HUES48 (cell line): ENCODE measurements at regions not wholly inside any gene's neighbourhood (a gene's known extent, or its start where the extent isn't known, plus 50 kb on each side); places are given as distances from the start of the nearest gene placed in this dataset.

ENCODE experiments used
- H3K27ac ChIP-seq: one replicate; pipeline ENCODE4 v1.7.0; 2013; ENCODE audit warnings: low read depth, low read length, inconsistent platforms
- H3K27me3 ChIP-seq: 2 replicates; pipeline ENCODE4 v1.6.1; 2013; ENCODE audit warnings: mild to moderate bottlenecking, low read length; ENCODE audit not compliant: control insufficient read depth, insufficient read depth
- H3K36me3 ChIP-seq: 2 replicates; pipeline ENCODE4 v1.6.1; 2013; ENCODE audit warnings: low read length; ENCODE audit not compliant: control insufficient read depth, insufficient read depth
- H3K4me1 ChIP-seq: 2 replicates; pipeline ENCODE4 v1.6.1; 2013; ENCODE audit warnings: mild to moderate bottlenecking, low read length; ENCODE audit not compliant: control insufficient read depth, insufficient read depth
- H3K4me3 ChIP-seq: 2 replicates; pipeline ENCODE4 v1.5.1; 2013; ENCODE audit warnings: mild to moderate bottlenecking, low read depth, low read length
- H3K9ac ChIP-seq: 2 replicates; pipeline ENCODE4 v1.6.1; 2013; ENCODE audit warnings: mild to moderate bottlenecking, low read depth, low read length, moderate library complexity
- H3K9me3 ChIP-seq: 2 replicates; pipeline ENCODE4 v1.6.1; 2013; ENCODE audit warnings: low read length; ENCODE audit not compliant: control insufficient read depth, insufficient read depth

DNA sequence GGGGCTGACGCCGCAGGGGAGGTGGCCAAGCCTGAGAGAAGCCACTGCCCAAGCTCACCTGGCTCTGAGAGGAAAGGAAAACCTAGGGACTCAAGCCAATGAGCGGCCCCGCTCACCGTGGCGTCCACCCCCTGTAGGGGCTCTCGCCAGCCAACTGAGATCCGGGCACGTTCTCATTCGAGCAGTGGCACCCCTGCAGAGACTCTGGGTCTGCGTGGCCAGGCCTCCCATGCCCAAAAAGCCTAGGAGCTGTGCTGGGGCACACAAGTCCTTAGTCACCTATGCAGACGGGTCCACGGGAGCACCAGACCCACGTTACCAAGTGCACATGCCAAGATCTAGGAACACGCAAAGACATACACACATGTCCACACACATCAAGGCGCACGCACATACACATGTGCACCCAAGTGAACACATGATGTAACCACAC is 106.2 kb downstream of the NCOR2 start:
- no peaks in the 10 kb centered on the region for H3K4me1 ChIP-seq
- peaks cover 57% of the 10 kb centered on the region for H3K36me3 ChIP-seq
- 0 out of 2 replicates have a peak, but pooled peaks cover 3% of the 10 kb centered on the region for H3K9me3 ChIP-seq
- H3K27ac ChIP-seq = no peak overlapping the region
- no peak overlapping the region for H3K9ac ChIP-seq
- no peaks in the 10 kb centered on the region for H3K27me3 ChIP-seq
- H3K4me3 ChIP-seq = no peak overlapping the region

DNA sequence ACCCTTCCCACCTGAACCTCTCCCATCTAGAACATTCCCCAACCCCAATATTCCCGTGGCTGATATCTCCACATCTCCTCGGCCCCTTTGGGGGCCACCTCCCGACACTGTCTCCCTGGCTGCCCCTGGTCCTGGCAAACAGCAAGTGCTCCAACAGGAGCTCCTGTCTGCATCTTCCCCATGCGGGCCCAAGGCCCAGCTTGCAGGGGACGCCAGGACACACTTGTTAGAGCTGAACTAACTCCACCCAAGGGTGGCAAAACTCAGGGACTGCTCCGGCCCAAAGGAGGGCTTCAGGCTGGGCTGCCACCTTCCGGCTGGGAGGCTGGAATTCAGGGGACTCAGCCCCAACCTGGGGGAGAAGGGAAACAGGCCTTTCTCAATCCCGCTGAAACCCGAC is 106.6 kb downstream of the NCOR2 start:
- Histone ChIP-seq H3K4me1 (no peaks in the 10 kb centered on the region), H3K4me3 (no peak overlapping the region), H3K9me3 (0 out of 2 replicates have a peak, but pooled peaks cover 3% of the 10 kb centered on the region), H3K27me3 (no peaks in the 10 kb centered on the region), H3K9ac (no peak overlapping the region), H3K36me3 (peaks cover 57% of the 10 kb centered on the region), H3K27ac (no peak overlapping the region)

DNA sequence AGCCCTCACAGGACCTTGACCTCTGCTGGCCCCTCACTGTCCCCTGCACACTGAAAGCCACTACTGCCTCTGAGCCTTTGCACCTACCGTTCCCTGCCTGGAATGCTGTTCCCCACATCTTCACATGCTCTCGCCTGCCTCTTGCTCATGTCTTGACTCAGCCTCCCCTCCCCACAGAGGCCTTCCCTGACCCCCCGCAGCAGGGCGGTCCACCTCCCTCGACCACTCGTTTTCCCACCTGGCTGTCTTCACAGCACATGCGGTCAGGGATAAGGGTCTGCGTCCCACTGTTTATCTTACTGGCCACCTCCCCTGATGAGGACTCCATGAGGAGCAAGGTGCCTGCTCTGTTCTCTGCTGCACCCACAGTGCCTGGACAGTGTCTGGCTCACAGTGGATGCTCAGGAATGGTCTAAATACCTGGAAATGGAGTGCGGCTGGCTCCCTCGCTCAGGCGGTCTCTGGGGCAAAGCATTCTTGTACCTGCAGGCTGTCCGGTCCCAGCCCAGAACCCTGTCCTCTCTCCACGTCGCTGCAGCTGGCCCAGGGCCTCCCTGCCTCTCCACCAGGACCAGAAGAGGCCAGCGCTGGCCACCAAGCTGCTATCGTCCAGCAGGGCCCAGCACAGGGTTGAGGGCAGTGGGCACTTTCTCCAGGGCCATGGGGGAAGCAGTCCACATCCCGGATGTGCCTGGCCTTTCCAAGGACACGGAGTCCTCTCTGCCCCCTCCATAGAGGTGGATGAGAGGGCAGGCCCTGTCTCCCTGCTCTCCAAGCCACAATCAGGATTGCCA is 107.4 kb downstream of the NCOR2 start:
- Histone ChIP-seq H3K36me3 (peaks cover 52% of the 10 kb centered on the region), H3K27ac (no peak overlapping the region), H3K9me3 (0 out of 2 replicates have a peak, but pooled peaks cover 1% of the 10 kb centered on the region), H3K4me3 (no peak overlapping the region), H3K27me3 (no peaks in the 10 kb centered on the region), H3K9ac (no peak overlapping the region), H3K4me1 (no peaks in the 10 kb centered on the region)

DNA sequence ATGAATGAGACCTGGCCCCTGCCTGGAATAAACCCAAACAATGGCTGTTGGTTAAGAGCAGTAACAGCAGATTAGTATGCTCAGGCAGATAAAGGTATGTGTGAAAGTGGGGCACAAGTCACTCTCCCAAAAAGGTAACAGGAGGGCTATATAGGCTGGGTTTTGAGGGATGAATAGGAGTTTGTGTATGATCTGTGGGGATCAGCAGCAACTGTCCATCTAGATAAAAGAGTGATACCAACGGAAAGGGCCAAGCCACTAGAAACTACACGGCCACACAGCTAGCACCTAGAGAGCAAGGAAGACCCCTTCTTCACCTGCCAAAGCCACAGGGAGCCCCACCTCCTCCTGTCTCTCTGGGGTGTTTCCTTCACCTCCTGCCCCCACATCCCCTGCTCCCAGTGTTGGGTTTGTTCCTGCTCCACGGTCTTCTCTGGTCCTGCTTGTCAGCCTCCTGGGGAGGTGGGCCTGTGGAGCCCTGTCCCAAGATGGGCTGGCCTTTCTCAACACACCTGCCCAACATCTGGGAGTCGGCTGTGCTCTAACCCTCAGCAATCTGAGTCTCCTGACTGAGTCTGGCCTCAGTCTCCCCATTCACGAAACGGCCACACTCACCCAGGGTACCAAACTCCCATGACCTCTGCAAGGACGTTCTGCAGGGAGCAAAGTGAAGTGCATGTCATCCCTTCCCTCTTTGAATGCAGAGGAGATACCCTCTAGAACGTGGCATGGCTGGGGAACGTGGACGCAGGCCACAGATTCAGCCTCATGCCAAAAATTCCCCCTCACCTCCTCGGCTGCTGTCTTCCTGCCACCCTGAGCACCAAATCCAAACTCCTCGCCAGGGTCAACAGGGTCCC is 108.2 kb downstream of the NCOR2 start:
- Histone ChIP-seq H3K9ac (no peak overlapping the region), H3K36me3 (peaks cover 50% of the 10 kb centered on the region), H3K4me1 (no peaks in the 10 kb centered on the region), H3K27ac (no peak overlapping the region), H3K9me3 (no peaks in the 10 kb centered on the region), H3K4me3 (no peak overlapping the region), H3K27me3 (no peaks in the 10 kb centered on the region)

DNA sequence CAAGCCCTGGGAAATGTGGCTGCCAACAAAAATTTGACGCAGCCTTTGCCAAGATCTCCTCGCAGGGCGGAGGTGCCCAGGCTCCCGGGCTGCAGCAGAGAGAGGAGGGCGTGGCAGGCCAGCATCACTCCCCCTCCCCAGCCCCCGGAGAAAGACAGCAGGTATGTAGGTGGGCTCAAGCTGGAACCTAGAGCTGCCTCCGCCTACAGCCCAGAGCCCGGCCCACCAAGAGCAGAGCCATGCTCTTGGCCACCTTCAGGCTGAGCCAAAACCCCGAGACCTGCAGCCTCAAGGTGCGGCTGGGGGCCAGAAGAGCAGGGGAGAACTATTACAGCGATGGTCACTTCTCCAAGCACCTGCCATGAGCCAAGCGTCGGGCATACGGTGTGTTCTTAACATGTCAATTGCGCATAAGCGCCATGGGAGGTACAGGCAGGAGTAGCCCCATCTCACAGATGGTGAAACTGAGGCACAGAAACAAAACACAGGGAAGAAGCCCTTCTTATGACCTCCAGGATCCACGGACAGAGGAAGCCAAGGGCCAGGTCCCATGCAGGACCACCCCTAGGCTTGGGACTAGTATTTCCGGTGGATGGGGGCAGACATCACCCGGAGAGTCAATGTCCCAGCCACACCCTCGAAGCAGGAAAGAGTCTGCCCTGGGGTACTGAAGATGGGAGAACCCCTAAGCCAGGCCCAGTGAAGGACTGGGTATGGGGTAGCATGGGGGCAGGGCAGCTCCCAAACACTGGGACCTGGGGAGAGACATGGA is 109.0 kb downstream of the NCOR2 start:
- H3K9ac ChIP-seq = no peak overlapping the region
- no peak overlapping the region for H3K27ac ChIP-seq
- H3K4me1 ChIP-seq = no peaks in the 10 kb centered on the region; the same call in 1 of the 2 replicates
- no peaks in the 10 kb centered on the region for H3K9me3 ChIP-seq
- no peak overlapping the region for H3K4me3 ChIP-seq
- H3K36me3 ChIP-seq = peaks cover 48% of the 10 kb centered on the region
- H3K27me3 ChIP-seq = no peaks in the 10 kb centered on the region

DNA sequence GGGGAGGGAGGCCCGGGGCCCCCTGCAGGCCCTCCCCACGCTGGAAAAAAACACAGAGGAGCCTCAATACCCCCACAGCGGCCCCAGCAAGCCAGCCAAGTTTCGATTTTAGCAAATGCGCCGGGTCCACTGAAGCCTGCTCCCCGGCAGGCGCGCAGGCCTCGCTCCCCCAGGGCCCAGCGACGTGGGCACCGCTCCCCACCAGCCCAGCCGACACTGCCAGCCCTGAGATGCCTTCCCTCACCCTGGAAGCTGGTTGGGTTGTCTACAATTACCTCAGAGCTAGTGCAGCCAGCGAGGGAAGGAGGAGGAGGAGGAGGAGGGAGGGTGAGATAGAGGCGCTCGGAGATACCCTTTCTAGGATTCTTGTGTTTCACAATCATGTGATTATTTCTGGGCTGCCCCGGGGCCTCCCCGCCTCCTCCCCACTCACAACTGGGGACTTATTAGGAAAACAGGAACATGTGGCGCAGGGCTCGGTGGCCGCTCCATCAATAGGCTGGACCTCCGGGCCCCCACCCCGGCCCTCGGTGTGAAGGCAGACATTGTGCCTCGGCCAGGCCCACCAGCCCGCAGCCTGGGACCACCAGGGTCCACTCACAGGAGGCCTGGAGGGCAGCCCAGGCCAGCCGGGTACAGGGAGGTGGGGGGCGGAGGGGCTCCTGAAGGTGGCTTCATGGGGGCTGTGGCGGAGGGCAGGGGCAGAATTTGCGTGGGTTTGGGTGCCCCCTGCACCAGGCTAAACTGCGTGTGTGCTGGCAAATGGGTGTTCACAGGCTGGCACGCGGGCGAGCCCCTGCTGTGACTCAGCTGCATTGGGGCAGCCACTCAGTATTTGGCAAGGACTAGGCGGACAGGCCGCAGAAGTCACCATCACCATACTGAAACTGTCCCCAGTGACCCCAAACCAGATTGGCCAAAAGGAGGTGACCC is 109.9 kb downstream of the NCOR2 start:
- Histone ChIP-seq H3K9me3 (no peaks in the 10 kb centered on the region), H3K27ac (no peak overlapping the region), H3K36me3 (peaks cover 46% of the 10 kb centered on the region), H3K9ac (no peak overlapping the region), H3K4me3 (no peak overlapping the region), H3K4me1 (no peaks in the 10 kb centered on the region; the same call in 1 of the 2 replicates), H3K27me3 (no peaks in the 10 kb centered on the region)

DNA sequence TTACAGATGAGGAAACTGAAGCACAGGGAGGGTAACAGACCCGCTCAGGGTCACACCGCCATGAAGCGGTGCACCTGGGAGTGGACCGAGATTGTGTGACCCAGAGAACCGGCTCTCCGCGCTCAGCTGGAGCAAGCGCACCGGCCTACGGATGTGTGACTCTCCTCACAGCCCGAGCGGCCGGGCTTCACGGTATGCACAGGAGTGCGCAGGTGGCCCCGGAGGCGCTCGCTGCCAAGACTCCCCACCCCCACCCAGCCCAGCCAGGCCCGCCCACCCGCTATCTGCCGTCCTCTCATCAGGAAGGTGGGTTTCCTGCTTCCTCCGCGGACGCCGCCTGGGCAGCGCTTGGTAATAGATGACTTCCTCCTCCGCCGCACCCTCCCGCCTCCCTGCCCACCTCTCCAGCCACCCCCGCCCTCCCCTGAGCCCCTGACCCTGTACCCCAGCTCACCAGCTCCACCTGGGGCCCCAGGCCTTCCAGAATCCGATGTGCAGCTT is 110.7 kb downstream of the NCOR2 start:
- no peaks in the 10 kb centered on the region for H3K9me3 ChIP-seq
- H3K27ac ChIP-seq = no peak overlapping the region
- no peaks in the 10 kb centered on the region for H3K27me3 ChIP-seq
- H3K9ac ChIP-seq = no peak overlapping the region
- peaks cover 41% of the 10 kb centered on the region for H3K36me3 ChIP-seq
- H3K4me1 ChIP-seq = no peaks in the 10 kb centered on the region; the same call in 1 of the 2 replicates
- H3K4me3 ChIP-seq = no peak overlapping the region

DNA sequence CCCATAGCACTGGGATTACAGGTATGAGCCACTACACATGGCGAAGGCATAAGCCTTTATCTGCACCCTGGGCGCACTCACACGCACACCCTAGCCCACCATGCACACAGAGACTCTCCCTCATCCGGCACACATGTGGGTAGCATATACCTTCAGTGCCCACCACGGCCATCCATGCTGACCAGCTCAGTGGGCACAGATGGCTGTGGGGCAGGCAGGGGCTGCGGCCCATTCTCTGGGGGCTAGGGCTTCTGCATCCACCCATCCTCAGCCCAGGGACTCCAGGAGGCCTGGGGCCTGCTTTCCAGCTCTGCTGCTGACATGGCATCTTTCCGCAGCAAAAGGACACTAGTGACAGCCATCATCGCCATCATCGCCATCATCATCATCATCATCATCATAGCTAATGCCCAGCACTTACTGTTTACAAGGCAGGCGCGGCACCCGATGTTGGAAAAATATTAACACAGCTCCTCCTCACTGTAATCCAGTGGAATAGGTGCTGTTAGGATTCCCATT is 111.2 kb downstream of the NCOR2 start:
- H3K4me3 ChIP-seq = no peak overlapping the region
- H3K27me3 ChIP-seq = no peaks in the 10 kb centered on the region
- H3K9ac ChIP-seq = no peak overlapping the region
- no peak overlapping the region for H3K27ac ChIP-seq
- no peaks in the 10 kb centered on the region; the same call in 1 of the 2 replicates for H3K4me1 ChIP-seq
- H3K36me3 ChIP-seq = peaks cover 36% of the 10 kb centered on the region
- no peaks in the 10 kb centered on the region for H3K9me3 ChIP-seq

DNA sequence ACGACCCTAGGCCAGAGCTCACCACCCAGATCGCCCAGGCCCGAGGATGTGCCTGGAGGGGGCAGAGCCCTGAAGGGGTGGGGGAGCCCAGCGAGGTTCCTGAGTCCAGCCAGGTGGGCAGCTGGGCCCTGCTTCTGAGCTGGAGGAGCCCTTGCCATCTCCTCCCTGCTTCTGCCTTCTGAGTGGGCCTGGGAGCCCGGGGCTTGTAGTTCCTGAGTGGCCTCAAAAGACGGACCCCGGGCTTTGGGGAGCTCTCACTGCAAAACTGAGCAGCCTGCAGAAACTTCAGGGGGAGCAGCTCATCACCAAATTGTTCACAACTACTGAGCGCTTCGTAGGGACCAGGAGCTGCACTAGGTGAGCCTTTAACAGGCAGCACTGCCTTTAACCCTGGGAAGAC is 112.1 kb downstream of the NCOR2 start:
- Histone ChIP-seq H3K9me3 (no peaks in the 10 kb centered on the region), H3K4me3 (no peak overlapping the region), H3K4me1 (no peaks in the 10 kb centered on the region; the same call in 1 of the 2 replicates), H3K9ac (no peak overlapping the region), H3K36me3 (peaks cover 32% of the 10 kb centered on the region), H3K27me3 (no peaks in the 10 kb centered on the region), H3K27ac (no peak overlapping the region)
